Hypothalamus (tissue), 51 donors: ENCODE measurements at regions not wholly inside any gene's neighbourhood (a gene's known extent, or its start where the extent isn't known, plus 50 kb on each side); places are given as distances from the start of the nearest gene placed in this dataset.
"Not testable (repeated sequence)": the region's sequence is repeated elsewhere in the genome, so short reads cannot be mapped to it uniquely, and the experiment has no call there.

Experiments used
- DNase-seq, 51 donors: peaks; one replicate each; lab custom pipeline; 2025; lab: John Stamatoyannopoulos, UW

- DNase-seq: no peak
Measured at GRCh38 chr1:82377201-82377884, 576.6 kb downstream of the ADGRL2 start.

GRCh38 chr1:82373710-82374109, 573.0 kb downstream of the ADGRL2 start:
- DNase-seq: no peak

GRCh38 chr1:82371844-82372498, 571.2 kb downstream of the ADGRL2 start:
- no peak for DNase-seq

GRCh38 chr1:82367456-82367855, 566.7 kb downstream of the ADGRL2 start:
- no peak for DNase-seq

- DNase-seq: no peak
Measured at GRCh38 chr1:82366689-82367088, 566.0 kb downstream of the ADGRL2 start.

- not testable (repeated sequence) for DNase-seq
Measured at GRCh38 chr1:82359541-82359940, 558.8 kb downstream of the ADGRL2 start.

- DNase-seq: not testable (repeated sequence)
Measured at GRCh38 chr1:82358706-82359105, 558.0 kb downstream of the ADGRL2 start.

GRCh38 chr1:82354546-82354945, 553.8 kb downstream of the ADGRL2 start:
- DNase-seq: not testable (repeated sequence)

- DNase-seq: no peak
Measured at GRCh38 chr1:82348487-82348886, 547.8 kb downstream of the ADGRL2 start.

GRCh38 chr1:82346141-82346540, 545.4 kb downstream of the ADGRL2 start:
- no peak for DNase-seq

- DNase-seq: no peak
Measured at GRCh38 chr1:82343381-82343780, 542.6 kb downstream of the ADGRL2 start.

- no peak for DNase-seq
Measured at GRCh38 chr1:82337635-82338034, 536.9 kb downstream of the ADGRL2 start.

- DNase-seq: no peak
Measured at GRCh38 chr1:82330330-82330729, 529.6 kb downstream of the ADGRL2 start.

GRCh38 chr1:82329226-82329625, 528.5 kb downstream of the ADGRL2 start:
- DNase-seq: no peak

GRCh38 chr1:82323144-82323841, 522.6 kb downstream of the ADGRL2 start:
- no peak for DNase-seq

GRCh38 chr1:82321794-82322193, 521.1 kb downstream of the ADGRL2 start:
- no peak for DNase-seq

- no peak for DNase-seq
Measured at GRCh38 chr1:82319546-82319945, 518.8 kb downstream of the ADGRL2 start.

GRCh38 chr1:82318921-82319320, 518.2 kb downstream of the ADGRL2 start:
- no peak for DNase-seq

GRCh38 chr1:82318265-82318664, 517.5 kb downstream of the ADGRL2 start:
- no peak for DNase-seq

GRCh38 chr1:82317671-82318070, 516.9 kb downstream of the ADGRL2 start:
- no peak for DNase-seq

- DNase-seq: peak in 1 of 51 donors; percentile 11
Measured at GRCh38 chr1:82299656-82300055, 498.9 kb downstream of the ADGRL2 start.

GRCh38 chr1:82299056-82299455, 498.3 kb downstream of the ADGRL2 start:
- no peak for DNase-seq
